Keratinocyte (primary cell): ENCODE measurements at regions not wholly inside any gene's neighbourhood (a gene's known extent, or its start where the extent isn't known, plus 50 kb on each side); places are given as distances from the start of the nearest gene placed in this dataset.

Experiments used
- DNase-seq: peaks from one replicate; pipeline ENCODE4 v3.0.0-alpha.2; 2011; ENCODE audit warnings: low read depth, missing footprints, low spot score
- FAIRE-seq: peaks from 2 replicates; lab custom pipeline; 2011; peaks lifted over from hg19 to GRCh38; lab: Jason Lieb, UNC
- H2AFZ ChIP-seq: 2 replicates; pipeline ENCODE4 v1.6.0; 2012; ENCODE audit warnings: low read length, control low read depth, inconsistent platforms; ENCODE audit not compliant: control insufficient read depth
- H3K27ac ChIP-seq: 2 replicates; pipeline ENCODE4 v1.5.1; 2011; ENCODE audit warnings: low read length; ENCODE audit not compliant: control insufficient read depth, insufficient read depth
- H3K27me3 ChIP-seq: 3 replicates; pipeline ENCODE4 v1.6.0; 2011; ENCODE audit warnings: low read length; ENCODE audit not compliant: control insufficient read depth, insufficient read depth; ENCODE audit errors: extremely low read depth
- H3K36me3 ChIP-seq, 2 experiments: 2 replicates in 1 of 2; 3 replicates in 1 of 2; pipeline ENCODE4 v1.5.1; 2011; ENCODE audit warnings: low read length in 2 of 2, mild to moderate bottlenecking in 1 of 2; ENCODE audit not compliant: control insufficient read depth in 2 of 2, insufficient read depth in 2 of 2; ENCODE audit errors: extremely low read depth in 1 of 2
- H3K4me1 ChIP-seq: 3 replicates; pipeline ENCODE4 v1.5.1; 2011; ENCODE audit warnings: low read length; ENCODE audit not compliant: control insufficient read depth, insufficient read depth; ENCODE audit errors: extremely low read depth
- H3K4me2 ChIP-seq: 3 replicates; pipeline ENCODE4 v1.6.0; 2011; ENCODE audit warnings: low read depth, low read length; ENCODE audit not compliant: control insufficient read depth, insufficient read depth; ENCODE audit errors: extremely low read depth
- H3K4me3 ChIP-seq, 3 experiments: fragments of 200-600 bp in 1 of 3; sonication (generic) in 1 of 3; 2 replicates in 2 of 3; 3 replicates in 1 of 3; pipeline ENCODE4 v1.5.1; 2011 to 2016; ENCODE audit warnings: low read length in 3 of 3, mild to moderate bottlenecking in 3 of 3, control low read depth in 2 of 3, inconsistent platforms in 1 of 3, low read depth in 1 of 3, mixed read lengths in 1 of 3, mixed run types in 1 of 3, moderate library complexity in 1 of 3; ENCODE audit not compliant: control insufficient read depth in 2 of 3, insufficient read depth in 2 of 3; ENCODE audit errors: extremely low read depth in 1 of 3
- H3K79me2 ChIP-seq: 2 replicates; pipeline ENCODE4 v1.6.0; 2012; ENCODE audit warnings: low read length; ENCODE audit not compliant: control insufficient read depth, insufficient read depth
- H3K9ac ChIP-seq: 3 replicates; pipeline ENCODE4 v1.6.0; 2011; ENCODE audit warnings: low read length; ENCODE audit not compliant: control insufficient read depth, insufficient read depth; ENCODE audit errors: extremely low read depth
- H3K9me1 ChIP-seq: 3 replicates; pipeline ENCODE4 v1.6.0; 2011; ENCODE audit warnings: low read length; ENCODE audit not compliant: control insufficient read depth, insufficient read depth; ENCODE audit errors: extremely low read depth
- H3K9me3 ChIP-seq: 2 replicates; pipeline ENCODE4 v1.5.1; 2012; ENCODE audit warnings: low read depth, low read length; ENCODE audit not compliant: control insufficient read depth
- H4K20me1 ChIP-seq: 3 replicates; pipeline ENCODE4 v1.6.0; 2011; ENCODE audit warnings: low read length; ENCODE audit not compliant: control insufficient read depth, insufficient read depth; ENCODE audit errors: extremely low read depth
- EZH2 ChIP-seq: IDR thresholded peaks from one replicate; pipeline ENCODE4 v1.6.1; 2012; ENCODE audit warnings: inconsistent platforms, mild to moderate bottlenecking, low read length, moderate library complexity
- dilution Hi-C: fragments of 300-500 bp; cut with MboI; formaldehyde crosslinking; loops from one replicate; pipeline ENCODE4 v1.7.0; 2020; ENCODE audit warnings: low sequenced_read_pairs; ENCODE audit not compliant: extremely low pct_ligation_motif_present
- TF ChIP-seq, protein P1 (sequence below), 3 experiments: IDR thresholded peaks in 1 of 3; conservative IDR thresholded peaks in 1 of 3; optimal IDR thresholded peaks in 1 of 3; 2 replicates in 2 of 3; 3 replicates in 1 of 3; pipeline versions ENCODE3 to v1.5.1; 2011; ENCODE audit warnings: low read length in 3 of 3, mild to moderate bottlenecking in 3 of 3, moderate library complexity in 2 of 3, control low read depth in 1 of 3, inconsistent platforms in 1 of 3; ENCODE audit not compliant: insufficient read depth in 2 of 3; ENCODE audit errors: extremely low read depth in 1 of 3

- peak overlapping the region; percentile 10 for H3K27ac ChIP-seq
- no peak overlapping the region for H3K4me3 ChIP-seq
- peaks cover 6% of the 10 kb centered on the region for H3K4me1 ChIP-seq
- FAIRE-seq (peak; percentile 9), DNase-seq (no peak)
- dilution Hi-C loops: no loop called here
- no peak overlapping the region for H3K9ac ChIP-seq
- H3K9me1 ChIP-seq: no peaks in the 10 kb centered on the region
- no peaks in the 10 kb centered on the region for H3K36me3 ChIP-seq
- H3K79me2 ChIP-seq: no peaks in the 10 kb centered on the region
- no peak overlapping the region for H3K4me2 ChIP-seq
- no peak overlapping the region for H2AFZ ChIP-seq
- no peak for TF ChIP-seq EZH2
- TF ChIP-seq, protein P1, sequence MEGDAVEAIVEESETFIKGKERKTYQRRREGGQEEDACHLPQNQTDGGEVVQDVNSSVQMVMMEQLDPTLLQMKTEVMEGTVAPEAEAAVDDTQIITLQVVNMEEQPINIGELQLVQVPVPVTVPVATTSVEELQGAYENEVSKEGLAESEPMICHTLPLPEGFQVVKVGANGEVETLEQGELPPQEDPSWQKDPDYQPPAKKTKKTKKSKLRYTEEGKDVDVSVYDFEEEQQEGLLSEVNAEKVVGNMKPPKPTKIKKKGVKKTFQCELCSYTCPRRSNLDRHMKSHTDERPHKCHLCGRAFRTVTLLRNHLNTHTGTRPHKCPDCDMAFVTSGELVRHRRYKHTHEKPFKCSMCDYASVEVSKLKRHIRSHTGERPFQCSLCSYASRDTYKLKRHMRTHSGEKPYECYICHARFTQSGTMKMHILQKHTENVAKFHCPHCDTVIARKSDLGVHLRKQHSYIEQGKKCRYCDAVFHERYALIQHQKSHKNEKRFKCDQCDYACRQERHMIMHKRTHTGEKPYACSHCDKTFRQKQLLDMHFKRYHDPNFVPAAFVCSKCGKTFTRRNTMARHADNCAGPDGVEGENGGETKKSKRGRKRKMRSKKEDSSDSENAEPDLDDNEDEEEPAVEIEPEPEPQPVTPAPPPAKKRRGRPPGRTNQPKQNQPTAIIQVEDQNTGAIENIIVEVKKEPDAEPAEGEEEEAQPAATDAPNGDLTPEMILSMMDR (optimal IDR thresholded peaks at IDR 0.05 in 1 of 3, IDR thresholded peaks at IDR 0.05 in 1 of 3, conservative IDR thresholded peaks at IDR 0.05 in 1 of 3; ENCODE audit: extremely low read depth in 1 of 3, insufficient read depth in 2 of 3, low read length in 3 of 3): no peak
- H3K27me3 ChIP-seq: no peaks in the 10 kb centered on the region
- H4K20me1 ChIP-seq: no peaks in the 10 kb centered on the region
- H3K9me3 ChIP-seq: peaks cover 2% of the 10 kb centered on the region
Observed at GRCh38 chr1:67969446-67969845, 81.0 kb downstream of the DIRAS3 start.

DNA sequence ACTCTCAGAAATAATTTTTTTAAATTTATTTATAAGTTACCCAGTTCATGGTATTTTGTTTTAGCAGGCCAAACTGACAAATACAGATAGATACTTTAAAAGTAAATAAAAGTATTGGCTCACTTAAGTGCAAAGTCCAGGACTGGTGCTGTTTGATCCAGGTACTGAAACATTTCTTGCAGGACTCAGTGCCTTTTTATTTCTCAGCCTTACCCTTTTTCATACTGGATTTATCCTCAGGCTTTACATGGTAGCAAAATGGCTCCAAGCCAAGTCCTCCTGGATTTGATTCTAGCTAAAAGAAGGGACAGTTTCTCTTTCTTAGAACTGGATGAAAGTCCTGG is 83.8 kb downstream of the DIRAS3 start:
- dilution Hi-C loops: no loop called here
- no peaks in the 10 kb centered on the region for H3K27me3 ChIP-seq
- H3K9me1 ChIP-seq: no peaks in the 10 kb centered on the region
- no peak overlapping the region for H3K4me3 ChIP-seq
- H3K27ac ChIP-seq: no peak overlapping the region
- H3K4me1 ChIP-seq: peaks cover 6% of the 10 kb centered on the region
- no peaks in the 10 kb centered on the region for H4K20me1 ChIP-seq
- H3K9me3 ChIP-seq: peaks cover 6% of the 10 kb centered on the region
- H2AFZ ChIP-seq: no peak overlapping the region
- H3K36me3 ChIP-seq: no peaks in the 10 kb centered on the region
- H3K79me2 ChIP-seq: no peaks in the 10 kb centered on the region
- no peak overlapping the region for H3K9ac ChIP-seq
- H3K4me2 ChIP-seq: no peak overlapping the region
- no peak for DNase-seq
- FAIRE-seq: no peak
- TF ChIP-seq EZH2: no peak

DNA sequence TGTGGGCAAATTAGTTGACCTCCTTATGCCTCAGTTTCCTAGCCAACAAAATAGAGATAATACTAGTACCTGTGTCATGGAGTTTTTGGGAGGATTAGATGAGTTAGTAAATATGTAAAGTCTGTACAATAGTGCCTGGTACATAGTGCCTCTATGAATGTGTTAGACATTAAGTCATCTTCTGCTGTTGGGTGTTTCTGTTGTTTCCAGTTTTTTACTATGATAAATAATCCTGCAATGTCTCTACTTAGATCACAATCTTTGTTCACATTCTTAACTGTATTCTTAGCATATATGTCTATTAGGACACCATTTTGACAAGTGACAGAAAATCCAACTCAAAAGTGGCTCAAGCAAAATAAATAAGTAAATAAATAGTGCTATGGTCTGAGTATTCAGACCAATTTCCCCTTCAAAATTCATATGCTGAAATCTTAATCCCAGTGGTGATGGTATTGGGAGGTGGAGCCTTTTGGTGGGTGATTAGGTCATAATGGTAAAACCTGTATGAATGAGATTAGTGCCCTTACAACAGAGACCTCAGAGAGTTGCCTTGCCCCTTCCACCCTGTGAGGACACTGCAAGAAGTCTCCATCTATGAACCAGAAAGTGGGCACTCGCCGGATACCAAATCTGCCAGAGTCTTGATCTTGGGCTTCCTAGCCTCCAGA is 84.3 kb downstream of the DIRAS3 start:
- Histone ChIP-seq H3K27me3 (no peaks in the 10 kb centered on the region), H3K4me2 (no peak overlapping the region), H3K9ac (no peak overlapping the region), H3K27ac (no peak overlapping the region), H3K36me3 (no peaks in the 10 kb centered on the region), H3K9me3 (peaks cover 6% of the 10 kb centered on the region), H2AFZ (no peak overlapping the region), H3K9me1 (no peaks in the 10 kb centered on the region), H4K20me1 (no peaks in the 10 kb centered on the region), H3K79me2 (no peaks in the 10 kb centered on the region), H3K4me3 (no peak overlapping the region), H3K4me1 (peaks cover 6% of the 10 kb centered on the region)
- dilution Hi-C loops: no loop called here
- TF ChIP-seq, protein P1 (optimal IDR thresholded peaks at IDR 0.05 in 1 of 3, IDR thresholded peaks at IDR 0.05 in 1 of 3, conservative IDR thresholded peaks at IDR 0.05 in 1 of 3; ENCODE audit: extremely low read depth in 1 of 3, insufficient read depth in 2 of 3, low read length in 3 of 3): no peak
- no peak for TF ChIP-seq EZH2
- DNase-seq (no peak), FAIRE-seq (no peak)
